B cell (primary cell): ENCODE measurements at regions not wholly inside any gene's neighbourhood (a gene's known extent, or its start where the extent isn't known, plus 50 kb on each side); places are given as distances from the start of the nearest gene placed in this dataset.

Source experiments
- ATAC-seq: fragments of 200-7000 bp; cut with Tn5 transposase; one replicate; pipeline ENCODE4 v1.10.0; 2021; ENCODE audit warnings: low read depth, mild to moderate bottlenecking, moderate number of reproducible peaks, moderate library complexity
- CTCF ChIA-PET: fragments of 350-600 bp; sonication (Branson Sonifier 250); formaldehyde crosslinking; loops from one replicate; lab custom pipeline; 2021; ENCODE audit warnings: antibody characterized with exemption, inconsistent platforms; lab: Charles Lee
- POLR2A ChIA-PET: fragments of 350-600 bp; sonication (Branson Sonifier 250); formaldehyde crosslinking; loops from one replicate; lab custom pipeline; 2021; ENCODE audit warnings: antibody characterized with exemption; lab: Charles Lee
- DNase-seq: peaks from one replicate; pipeline ENCODE4 v3.0.0; 2013
- H2AFZ ChIP-seq: 2 replicates; pipeline ENCODE4 v1.6.1; 2012; ENCODE audit warnings: mild to moderate bottlenecking, low read depth, low read length; ENCODE audit not compliant: insufficient read depth, poor library complexity, severe bottlenecking
- H3K27ac ChIP-seq, 2 donors: 1 replicate in 1 of 2; 2 replicates in 1 of 2; pipeline ENCODE4 v1.5.1; 2012 to 2013; ENCODE audit warnings: low read length in 2 of 2, mild to moderate bottlenecking in 2 of 2, moderate library complexity in 1 of 2
- H3K27me3 ChIP-seq, 4 experiments: fragments of 200-600 bp in 1 of 4; sonication (generic) in 1 of 4; replicated peaks in 1 of 4; 1 replicate in 2 of 4; 2 replicates in 2 of 4; pipeline versions ENCODE4 v1.6.1 to v1.7.0; 2013 to 2016; ENCODE audit warnings: low read length in 3 of 4, mild to moderate bottlenecking in 2 of 4, mixed read lengths in 1 of 4, moderate library complexity in 1 of 4; ENCODE audit not compliant: insufficient read depth in 4 of 4, control insufficient read depth in 3 of 4; ENCODE audit errors: control extremely low read depth in 1 of 4
- H3K36me3 ChIP-seq, 2 experiments: replicated peaks in 1 of 2; 1 replicate in 1 of 2; 2 replicates in 1 of 2; pipeline versions ENCODE4 v1.6.1 to v1.7.1; 2013; ENCODE audit warnings: low read length in 1 of 2; ENCODE audit not compliant: insufficient read depth in 2 of 2, control insufficient read depth in 1 of 2; ENCODE audit errors: control extremely low read depth in 1 of 2, extremely low read depth in 1 of 2
- H3K4me1 ChIP-seq, 2 donors: fragments of 200-600 bp in 1 of 2; sonication (generic) in 1 of 2; 1 replicate in 1 of 2; 2 replicates in 1 of 2; pipeline versions ENCODE4 v1.5.1 to v1.6.1; 2013 to 2017; ENCODE audit warnings: low read length in 2 of 2; ENCODE audit not compliant: control insufficient read depth in 2 of 2, insufficient read depth in 2 of 2
- H3K4me2 ChIP-seq: replicated peaks from 2 replicates; pipeline ENCODE3; 2012; ENCODE audit warnings: mild to moderate bottlenecking, low read depth, low read length; ENCODE audit not compliant: poor library complexity, severe bottlenecking
- H3K4me3 ChIP-seq, 5 experiments: fragments of 200-600 bp in 1 of 5; sonication (generic) in 1 of 5; 1 replicate in 3 of 5; 2 replicates in 2 of 5; pipeline versions ENCODE4 v1.5.1 to v1.7.0; 2011 to 2016; ENCODE audit warnings: low read length in 4 of 5, mild to moderate bottlenecking in 4 of 5, low read depth in 2 of 5, control low read depth in 1 of 5, moderate library complexity in 1 of 5; ENCODE audit not compliant: insufficient read depth in 1 of 5; ENCODE audit errors: control extremely low read depth in 1 of 5, extremely low read depth in 1 of 5
- H3K79me2 ChIP-seq: fragments of 200-600 bp; sonication (generic); one replicate; pipeline ENCODE4 v1.6.0; 2016; ENCODE audit warnings: low read length; ENCODE audit not compliant: control insufficient read depth, insufficient read depth
- H3K9ac ChIP-seq: fragments of 200-600 bp; sonication (generic); 2 replicates; pipeline ENCODE4 v1.6.1; 2017; ENCODE audit warnings: mild to moderate bottlenecking, low read length, moderate library complexity
- H3K9me3 ChIP-seq, 3 donors: one replicate each; pipeline versions ENCODE4 v1.6.1 to v1.7.1; 2013; ENCODE audit warnings: low read length in 2 of 3; ENCODE audit not compliant: control insufficient read depth in 2 of 3, insufficient read depth in 1 of 3; ENCODE audit errors: control extremely low read depth in 1 of 3
- H4K20me1 ChIP-seq: 2 replicates; pipeline ENCODE4 v1.6.0; 2012; ENCODE audit warnings: mild to moderate bottlenecking, low read length; ENCODE audit not compliant: insufficient read depth, control insufficient read depth, poor library complexity, severe bottlenecking
- H3K27ac Mint-ChIP-seq: one replicate; pipeline ENCODE4 v1.8.0; 2021; ENCODE audit warnings: mixed read lengths
- H3K27me3 Mint-ChIP-seq: one replicate; pipeline ENCODE4 v1.8.0; 2021; ENCODE audit warnings: mixed read lengths
- H3K4me1 Mint-ChIP-seq: one replicate; pipeline ENCODE4 v1.8.0; 2021; ENCODE audit warnings: mixed read lengths
- H3K4me3 Mint-ChIP-seq: one replicate; pipeline ENCODE4 v1.8.0; 2021; ENCODE audit warnings: mixed read lengths
- H3K9me3 Mint-ChIP-seq: one replicate; pipeline ENCODE4 v1.8.0; 2022; ENCODE audit warnings: mixed read lengths; ENCODE audit not compliant: insufficient read depth
- EZH2 ChIP-seq: IDR thresholded peaks from 2 replicates; pipeline ENCODE4 v1.6.1; 2012; ENCODE audit warnings: borderline replicate concordance, low read depth, mild to moderate bottlenecking, moderate library complexity, low read length; ENCODE audit not compliant: insufficient read depth, poor library complexity, severe bottlenecking
- WGBS: methylation state at CpG from one replicate; pipeline ENCODE4 v1.1.5; 2013; ENCODE audit warnings: missing lambda C conversion rate; ENCODE audit not compliant: insufficient coverage; 5-methylcytosine and 5-hydroxymethylcytosine counted together
- intact Hi-C: fragments of 100-400 bp; cut with micrococcal nuclease; formaldehyde crosslinking; loops from one replicate; pipeline ENCODE4 v1.10.0; 2022
- TF ChIP-seq, protein P1 (sequence below): fragments of 200-600 bp; IDR thresholded peaks from one replicate; pipeline ENCODE4 v1.8.0; 2022; ENCODE audit warnings: antibody characterized with exemption, mild to moderate bottlenecking

DNA sequence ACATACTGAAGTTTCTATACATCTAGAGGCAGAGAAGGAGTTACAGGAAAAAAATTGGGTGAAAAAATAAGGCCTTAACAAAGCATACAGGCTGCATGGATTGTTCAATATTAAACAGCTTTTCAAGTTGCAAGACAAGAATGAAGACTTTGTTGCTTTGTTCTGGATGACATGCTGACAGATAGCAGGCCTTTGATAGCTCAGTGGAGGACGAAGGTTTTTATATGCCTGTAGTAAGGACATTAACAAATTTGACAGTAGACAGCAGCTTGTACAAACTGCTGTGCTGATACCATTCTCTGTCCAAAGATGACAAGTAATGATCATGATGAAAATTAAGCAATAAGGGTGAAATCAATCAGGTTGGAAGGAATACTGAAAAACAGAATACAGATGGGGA, 309.9 kb downstream of the NKX6-1 start:
- CTCF ChIA-PET: no interaction called here
- no peaks in the 10 kb centered on the region for H3K4me1 Mint-ChIP-seq
- H3K9ac ChIP-seq: no peak overlapping the region
- no peaks in the 10 kb centered on the region for H3K79me2 ChIP-seq
- DNase-seq (no peak), ATAC-seq (no peak)
- H3K4me3 ChIP-seq: no peak overlapping the region
- H2AFZ ChIP-seq: no peak overlapping the region
- 67% methylated on average over 1 of the region's 1 CpG for WGBS
- H3K36me3 ChIP-seq: no peaks in the 10 kb centered on the region
- no peaks in the 10 kb centered on the region for H3K27me3 Mint-ChIP-seq
- peaks cover 2% of the 10 kb centered on the region for H3K9me3 Mint-ChIP-seq
- POLR2A ChIA-PET: no interaction called here
- H3K27me3 ChIP-seq: no peaks in the 10 kb centered on the region
- no peaks in the 10 kb centered on the region for H3K4me1 ChIP-seq
- peaks cover 0 to 1% (median 0%) of the 10 kb centered on the region in 3 donors for H3K9me3 ChIP-seq
- no peak overlapping the region for H3K4me3 Mint-ChIP-seq
- H3K27ac ChIP-seq: no peak overlapping the region
- intact Hi-C loops: no loop called here
- no peak overlapping the region for H3K27ac Mint-ChIP-seq
- H3K4me2 ChIP-seq: no peak overlapping the region
- TF ChIP-seq EZH2: no peak
- TF ChIP-seq, protein P1, sequence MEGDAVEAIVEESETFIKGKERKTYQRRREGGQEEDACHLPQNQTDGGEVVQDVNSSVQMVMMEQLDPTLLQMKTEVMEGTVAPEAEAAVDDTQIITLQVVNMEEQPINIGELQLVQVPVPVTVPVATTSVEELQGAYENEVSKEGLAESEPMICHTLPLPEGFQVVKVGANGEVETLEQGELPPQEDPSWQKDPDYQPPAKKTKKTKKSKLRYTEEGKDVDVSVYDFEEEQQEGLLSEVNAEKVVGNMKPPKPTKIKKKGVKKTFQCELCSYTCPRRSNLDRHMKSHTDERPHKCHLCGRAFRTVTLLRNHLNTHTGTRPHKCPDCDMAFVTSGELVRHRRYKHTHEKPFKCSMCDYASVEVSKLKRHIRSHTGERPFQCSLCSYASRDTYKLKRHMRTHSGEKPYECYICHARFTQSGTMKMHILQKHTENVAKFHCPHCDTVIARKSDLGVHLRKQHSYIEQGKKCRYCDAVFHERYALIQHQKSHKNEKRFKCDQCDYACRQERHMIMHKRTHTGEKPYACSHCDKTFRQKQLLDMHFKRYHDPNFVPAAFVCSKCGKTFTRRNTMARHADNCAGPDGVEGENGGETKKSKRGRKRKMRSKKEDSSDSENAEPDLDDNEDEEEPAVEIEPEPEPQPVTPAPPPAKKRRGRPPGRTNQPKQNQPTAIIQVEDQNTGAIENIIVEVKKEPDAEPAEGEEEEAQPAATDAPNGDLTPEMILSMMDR: no peak
- H4K20me1 ChIP-seq: no peaks in the 10 kb centered on the region

DNA sequence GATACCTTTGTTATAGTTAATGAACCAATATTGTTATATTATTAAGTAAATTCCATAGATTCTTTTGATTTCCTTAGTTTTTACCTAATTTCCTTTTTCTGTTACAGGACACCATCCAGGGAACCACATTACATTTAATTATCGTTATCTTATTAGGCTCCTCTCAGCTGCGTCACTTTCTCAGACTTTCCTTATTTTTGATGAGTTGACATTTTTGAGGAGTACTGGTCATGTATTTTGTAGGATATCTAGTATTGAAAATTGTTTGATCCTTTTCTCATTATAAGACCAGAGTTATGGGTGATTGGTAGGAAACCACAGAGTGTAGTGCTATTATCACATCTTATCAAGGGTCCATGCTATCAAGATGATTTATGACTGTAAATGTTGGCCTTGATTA, 319.7 kb downstream of the NKX6-1 start:
- Histone ChIP-seq H3K27ac (no peak overlapping the region), H4K20me1 (no peaks in the 10 kb centered on the region), H3K36me3 (no peaks in the 10 kb centered on the region), H3K79me2 (no peaks in the 10 kb centered on the region), H3K4me3 (no peak overlapping the region), H3K4me2 (no peak overlapping the region), H3K4me1 (no peaks in the 10 kb centered on the region), H2AFZ (no peak overlapping the region), H3K27me3 (no peaks in the 10 kb centered on the region), H3K9me3 (peaks cover 0 to 2% (median 0%) of the 10 kb centered on the region in 3 donors), H3K9ac (no peak overlapping the region)
- ChIA-PET POLR2A (no interaction called here), CTCF (no interaction called here)
- ATAC-seq: no peak
- Mint-ChIP-seq H3K27ac (no peak overlapping the region), H3K4me1 (no peaks in the 10 kb centered on the region), H3K27me3 (no peaks in the 10 kb centered on the region), H3K4me3 (no peak overlapping the region), H3K9me3 (no peaks in the 10 kb centered on the region)
- intact Hi-C loops: no loop called here
- no CpG with 5 or more reads among the region's 2 CpGs for WGBS
- no peak for DNase-seq
- no peak for TF ChIP-seq EZH2
- TF ChIP-seq, protein P1: no peak
